ENCODE measurements at regions not wholly inside any gene's neighbourhood (a gene's known extent, or its start where the extent isn't known, plus 50 kb on each side); places are given as distances from the start of the nearest gene placed in this dataset.

- TF ChIP-seq RNF2 (IDR thresholded peaks at IDR 0.05; ENCODE audit: borderline replicate concordance, low read depth, low read length, missing control alignments, poor library complexity, severe bottlenecking) (no peak), E2F6 (IDR thresholded peaks at IDR 0.05) (no peak), EZH2 (IDR thresholded peaks at IDR 0.05; ENCODE audit: low read depth, low read length, severe bottlenecking) (no peak), SIN3A (conservative IDR thresholded peaks at IDR 0.05 in 1 of 2, IDR thresholded peaks at IDR 0.05 in 1 of 2; ENCODE audit: low read depth in 1 of 2, low read length in 2 of 2) (no peak), GTF2F1 (IDR thresholded peaks at IDR 0.05; ENCODE audit: borderline replicate concordance, low read depth, low read length) (no peak), SIX5 (IDR thresholded peaks at IDR 0.05; ENCODE audit: low read depth, low read length) (no peak), JUN (IDR thresholded peaks at IDR 0.05; ENCODE audit: low read depth, low read length) (no peak), HDAC2 (IDR thresholded peaks at IDR 0.05; ENCODE audit: borderline replicate concordance in 1 of 2, low read depth in 2 of 2, low read length in 2 of 2) (no peak), SP2 (IDR thresholded peaks at IDR 0.05; ENCODE audit: low read length) (no peak), NRF1 (IDR thresholded peaks at IDR 0.05; ENCODE audit: low read depth, low read length) (no peak), ZNF274 (IDR thresholded peaks at IDR 0.05; ENCODE audit: borderline replicate concordance, extremely low read depth, low read length) (no peak), EP300 (IDR thresholded peaks at IDR 0.05; ENCODE audit: borderline replicate concordance in 1 of 2, low read depth in 2 of 2, low read length in 2 of 2) (no peak), RXRA (IDR thresholded peaks at IDR 0.05; ENCODE audit: insufficient read depth, low read depth, low read length) (no peak), HDAC6 (IDR thresholded peaks at IDR 0.05; ENCODE audit: low read depth, low read length) (no peak), TCF12 (IDR thresholded peaks at IDR 0.05; ENCODE audit: low read depth, low read length) (no peak), BRCA1 (IDR thresholded peaks at IDR 0.05; ENCODE audit: low read depth, low read length) (no peak), POU5F1 (IDR thresholded peaks at IDR 0.05; ENCODE audit: low read depth, low read length) (no peak), SP4 (IDR thresholded peaks at IDR 0.05; ENCODE audit: low read length) (no peak)
Measured at GRCh38 chr13:31631746-31632145, 107.6 kb upstream of the RXFP2 start (continued).
